B cell (primary cell): ENCODE measurements at regions not wholly inside any gene's neighbourhood (a gene's known extent, or its start where the extent isn't known, plus 50 kb on each side); places are given as distances from the start of the nearest gene placed in this dataset.

Experiments
- CTCF ChIP-seq: fragments of 200-600 bp; IDR thresholded peaks from one replicate; pipeline ENCODE4 v1.8.0; 2022; ENCODE audit warnings: antibody characterized with exemption, mild to moderate bottlenecking
- EZH2 ChIP-seq: IDR thresholded peaks from 2 replicates; pipeline ENCODE4 v1.6.1; 2012; ENCODE audit warnings: borderline replicate concordance, low read depth, mild to moderate bottlenecking, moderate library complexity, low read length; ENCODE audit not compliant: insufficient read depth, poor library complexity, severe bottlenecking

- TF ChIP-seq CTCF (no peak), EZH2 (no peak)
These were observed 123.8 kb upstream of the CXCL13 start for GRCh38 chr4:77481856-77482255.
